SK-MEL-5 (cell line): ENCODE measurements at regions not wholly inside any gene's neighbourhood (a gene's known extent, or its start where the extent isn't known, plus 50 kb on each side); places are given as distances from the start of the nearest gene placed in this dataset.
A peak's percentile ranks its signal among the peaks of the same experiment; 100 is the strongest.

Source experiments
- DNase-seq: peaks from one replicate; pipeline ENCODE4 v3.0.0-alpha.2; 2016; ENCODE audit warnings: low read depth, low spot score
- in situ Hi-C: cut with HindIII; loops from 2 replicates; pipeline ENCODE4 v1.10.0; 2016; ENCODE audit warnings: low sequenced_read_pairs, high pct_unique_total_duplicates, low pct_unique_long_range_greater_than_20kb

GRCh38 chr4:112860830-112861690, 188.4 kb upstream of the ANK2 start:
- DNase-seq = no peak
- in situ Hi-C loops = no loop called here

DNA sequence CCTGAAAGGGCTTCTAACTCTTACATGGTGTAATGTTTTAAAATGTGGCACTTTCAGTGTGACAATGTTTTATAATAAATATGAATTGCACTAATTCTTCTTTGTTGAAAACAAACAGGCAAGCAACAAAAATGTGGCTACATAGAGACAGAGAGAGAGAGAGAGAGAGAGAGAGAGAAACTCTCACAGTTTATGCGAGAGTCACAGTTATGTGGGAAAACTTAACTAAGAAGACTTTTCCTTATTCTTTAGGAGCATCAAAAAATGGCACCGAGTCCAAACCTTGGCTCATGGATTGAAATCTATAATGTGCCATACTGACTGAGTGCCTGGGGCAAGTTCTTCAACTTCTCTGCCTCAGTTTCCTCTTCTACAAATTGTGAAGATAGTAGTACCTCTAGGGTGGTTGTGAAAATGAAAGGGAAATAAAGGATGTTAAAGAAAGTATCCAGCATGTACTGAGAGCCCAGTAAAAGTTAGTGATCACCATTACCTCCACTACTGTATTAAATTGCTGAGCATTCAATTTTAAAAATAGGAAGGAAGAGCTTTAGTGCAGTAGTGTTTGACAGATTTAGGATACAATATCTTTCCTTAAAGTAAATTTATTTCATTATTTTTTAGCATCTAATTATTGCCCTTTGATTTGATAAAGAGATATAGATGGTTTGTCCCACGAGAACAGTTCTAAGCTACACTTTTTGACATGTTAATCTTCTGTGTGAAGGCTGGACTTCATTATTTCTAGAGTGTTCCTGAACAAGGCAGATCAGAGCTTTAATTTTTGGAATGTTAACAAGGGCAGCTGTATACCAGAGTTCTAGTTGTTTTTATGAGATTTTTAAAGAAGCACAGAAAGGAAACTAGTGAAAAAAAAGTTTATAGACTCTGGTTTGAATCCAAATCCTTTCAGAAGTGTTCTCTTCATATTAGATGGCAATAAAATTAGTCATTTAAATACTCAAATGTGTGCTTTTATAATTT, 187.5 kb upstream of the ANK2 start:
- in situ Hi-C loops = no loop called here
- no peak for DNase-seq

DNA sequence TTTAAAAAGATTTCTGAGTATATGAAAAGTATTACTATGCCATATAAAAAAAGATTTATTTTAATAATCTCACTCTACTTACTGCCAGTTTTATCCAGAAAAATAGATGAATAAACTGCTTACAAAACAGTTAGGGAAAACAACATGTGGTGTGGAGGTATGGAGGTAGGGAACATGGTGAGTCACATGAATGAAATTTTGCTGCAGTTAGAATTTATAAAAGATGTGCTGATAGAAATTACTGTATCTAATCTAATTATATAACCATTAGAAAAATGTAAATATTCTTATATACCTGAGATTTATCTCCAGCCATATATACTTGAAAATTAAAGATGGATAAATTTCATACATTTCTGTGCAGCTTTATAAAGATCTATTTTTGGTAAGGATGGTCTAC, 184.0 kb upstream of the ANK2 start:
- no peak for DNase-seq
- in situ Hi-C loops = no loop called here

DNA sequence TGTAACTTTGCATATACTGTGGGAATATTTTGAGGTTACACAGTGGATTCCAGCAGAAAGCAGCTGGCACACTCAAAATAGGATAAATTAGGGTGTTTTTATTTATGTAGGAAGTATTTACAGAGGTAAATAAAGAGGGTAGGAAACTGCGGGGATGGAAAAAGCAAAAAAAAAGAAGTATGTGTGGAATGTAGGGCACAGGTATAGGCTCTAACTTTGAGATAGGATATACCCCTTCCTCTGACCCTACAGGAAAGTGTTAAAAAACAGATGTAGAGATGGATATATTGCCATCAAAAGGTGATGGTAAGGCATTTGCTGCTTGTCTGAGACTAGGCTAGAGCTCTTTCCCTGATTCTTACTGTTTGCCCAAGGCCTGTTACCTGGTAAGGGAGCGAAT, 173.1 kb upstream of the ANK2 start:
- in situ Hi-C loops = no loop called here
- no peak for DNase-seq

GRCh38 chr4:112881842-112882241, 167.6 kb upstream of the ANK2 start:
- in situ Hi-C loops = no loop called here
- no peak for DNase-seq

DNA sequence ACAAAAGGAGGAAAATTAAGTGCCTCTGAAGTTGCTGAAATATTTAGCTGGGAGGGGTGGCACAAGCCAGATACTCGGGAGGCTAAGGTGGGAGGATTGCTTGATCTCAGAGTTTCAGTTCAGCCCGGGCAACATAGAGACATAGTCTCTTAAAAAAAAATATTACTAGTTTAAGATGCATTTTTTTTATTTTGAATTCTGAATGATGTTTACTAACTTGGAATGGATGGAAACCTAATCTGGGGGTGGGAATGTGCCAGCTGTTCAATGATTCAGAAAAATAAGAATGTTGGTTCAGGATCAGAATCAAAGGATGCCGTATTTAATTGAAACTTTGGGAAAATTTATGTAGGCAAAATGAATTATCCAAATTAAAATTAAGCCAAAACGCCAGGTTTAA, 167.2 kb upstream of the ANK2 start:
- no peak for DNase-seq
- in situ Hi-C loops = no loop called here

GRCh38 chr4:112884406-112884805, 165.0 kb upstream of the ANK2 start:
- no peak for DNase-seq
- in situ Hi-C loops = no loop called here

DNA sequence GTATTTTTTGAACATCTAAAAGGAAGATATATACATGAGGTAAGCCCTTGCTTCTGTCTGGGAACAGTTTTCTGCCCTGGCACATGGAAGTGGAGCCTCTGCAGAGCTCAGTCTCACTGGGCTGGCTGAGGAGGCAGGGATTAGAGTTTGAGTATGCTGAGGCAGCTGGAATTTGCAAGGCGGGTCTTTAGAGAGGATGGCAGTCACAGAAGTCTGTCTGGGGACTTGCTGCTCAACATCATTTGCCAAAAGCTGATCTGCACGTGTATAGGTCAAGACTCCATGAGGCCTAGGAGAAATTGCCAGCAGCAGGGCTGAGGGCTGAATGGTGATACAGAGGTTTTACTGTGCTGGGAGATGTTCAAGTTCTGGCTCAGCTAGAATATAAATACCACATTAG, 163.6 kb upstream of the ANK2 start:
- in situ Hi-C loops = no loop called here
- no peak for DNase-seq

DNA sequence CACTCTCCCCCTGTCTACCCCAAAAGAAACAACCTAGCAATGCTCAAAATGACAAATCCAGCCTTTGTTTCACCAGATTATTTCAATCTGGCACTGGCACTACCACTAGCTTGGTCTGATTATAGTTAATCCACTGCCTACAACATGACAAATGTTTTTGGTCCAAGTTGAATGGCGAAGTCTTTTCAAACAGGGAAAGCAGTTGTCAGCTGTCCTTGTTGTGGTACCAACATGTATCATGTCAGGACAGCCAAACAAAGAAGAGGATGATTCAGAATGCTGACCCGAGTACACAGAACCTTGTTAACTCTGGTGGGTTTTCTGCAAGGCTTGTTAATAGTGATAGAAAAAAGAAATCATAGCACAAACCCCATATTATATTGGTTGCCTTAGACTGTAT, 160.8 kb upstream of the ANK2 start:
- DNase-seq = no peak
- in situ Hi-C loops = no loop called here

DNA sequence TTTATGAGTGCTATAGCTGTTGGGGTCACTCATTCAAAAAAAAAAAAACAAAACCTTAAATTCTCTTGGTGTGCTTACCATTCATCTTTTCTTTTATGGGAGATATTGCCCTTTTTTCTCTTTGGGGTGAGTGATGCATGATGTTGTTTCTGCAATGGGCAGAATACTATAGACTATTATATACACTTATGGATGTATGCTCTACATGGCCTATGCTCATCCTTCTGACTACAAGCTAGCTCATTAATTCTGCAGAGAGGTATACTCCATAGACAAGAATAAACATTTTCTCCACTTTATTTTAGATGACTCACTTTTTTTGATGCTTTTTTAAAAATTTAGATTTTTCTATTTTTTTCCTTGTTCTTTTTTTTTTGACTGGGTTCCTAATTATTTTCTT, 160.3 kb upstream of the ANK2 start:
- no peak for DNase-seq
- in situ Hi-C loops = no loop called here

DNA sequence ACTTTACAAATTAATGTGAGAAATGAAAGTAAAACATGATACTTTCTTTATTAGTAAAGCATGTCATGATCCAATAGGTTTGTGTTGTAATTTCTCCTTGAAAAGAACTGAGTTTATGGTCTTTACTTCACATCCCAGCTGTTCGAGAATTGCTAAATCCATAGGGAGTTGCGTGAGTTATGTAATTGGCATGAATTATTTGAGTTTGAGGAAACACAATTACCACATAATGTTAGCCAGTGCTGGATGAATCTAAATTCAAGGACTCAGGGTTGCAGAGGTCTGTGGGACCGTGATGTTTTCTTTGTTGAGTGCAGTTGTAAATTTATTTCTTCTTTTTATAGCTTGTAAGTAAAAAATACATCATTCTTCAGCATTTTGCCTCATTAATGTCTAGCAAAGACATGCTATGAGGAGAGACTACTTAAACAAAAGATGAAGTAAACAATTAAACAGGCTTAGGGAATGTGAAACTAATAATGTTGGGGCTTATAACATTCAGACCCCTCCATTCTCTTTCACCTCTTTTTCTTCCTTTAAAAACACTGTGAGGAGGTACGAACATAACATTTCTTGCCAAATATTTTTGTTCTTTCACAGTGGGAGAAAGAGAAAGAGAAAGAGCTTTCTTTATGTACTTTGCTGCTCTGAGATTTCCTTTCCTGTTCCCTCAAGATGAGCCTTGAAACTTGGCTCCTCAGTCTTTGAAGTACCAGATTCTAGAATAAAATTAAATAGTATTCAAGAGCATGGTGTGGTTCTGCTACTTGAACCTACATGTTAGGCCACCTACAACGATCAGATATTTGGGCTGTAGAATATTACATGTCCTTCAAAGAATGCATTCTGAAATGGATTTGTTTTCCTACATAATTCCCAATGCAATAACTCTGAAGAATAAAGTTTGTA, 159.6 kb upstream of the ANK2 start:
- in situ Hi-C loops = no loop called here
- DNase-seq = no peak

GRCh38 chr4:112894480-112894879, 155.0 kb upstream of the ANK2 start:
- in situ Hi-C loops = no loop called here
- no peak for DNase-seq

DNA sequence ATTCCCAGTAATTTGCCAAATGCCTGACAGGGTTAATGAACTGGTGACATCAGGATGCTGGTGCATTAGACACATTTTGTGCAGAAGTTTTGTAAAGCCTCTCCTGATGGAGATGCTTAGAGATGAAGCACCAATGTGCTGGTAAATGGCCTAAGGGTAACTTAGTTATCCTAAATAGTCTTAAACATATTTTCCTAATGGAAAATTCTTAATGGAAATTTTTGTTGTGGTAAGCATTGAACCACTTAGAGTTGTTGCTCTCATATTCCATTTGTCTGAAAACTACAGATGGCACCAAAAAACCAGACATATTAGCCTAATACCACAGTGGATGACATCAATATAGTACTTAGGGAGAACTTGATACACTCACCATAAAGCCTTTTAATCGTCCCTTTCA, 154.5 kb upstream of the ANK2 start:
- in situ Hi-C loops = no loop called here
- DNase-seq = no peak

GRCh38 chr4:112895811-112896608, 153.4 kb upstream of the ANK2 start:
- DNase-seq = peak; percentile 88
- in situ Hi-C loops = no loop called here

GRCh38 chr4:112896609-112897190, 152.8 kb upstream of the ANK2 start:
- DNase-seq = no peak

DNA sequence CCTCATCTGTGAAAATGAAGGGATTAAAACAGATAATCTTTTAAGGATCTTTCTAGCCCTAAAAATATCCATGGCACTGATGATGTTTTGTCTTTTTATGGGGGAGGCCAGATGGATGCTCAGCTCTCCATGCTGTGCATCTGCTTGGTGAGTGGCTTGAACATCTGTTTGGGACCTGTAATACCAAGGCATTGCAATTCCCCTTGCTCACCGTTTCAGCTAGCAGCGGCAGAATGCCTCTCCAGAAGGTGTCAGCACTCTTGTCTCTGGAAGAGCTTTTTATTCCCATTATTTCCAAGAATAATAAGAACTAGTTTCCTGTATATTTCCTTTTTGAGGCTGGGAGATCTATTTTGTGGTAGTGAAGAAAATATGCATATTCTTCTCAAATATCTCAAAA, 151.9 kb upstream of the ANK2 start:
- in situ Hi-C loops = no loop called here
- no peak for DNase-seq

More at GRCh38 chr4:112896609-112897190, 152.8 kb upstream of the ANK2 start:
- in situ Hi-C loops = no loop called here
